ENCODE measurements at regions not wholly inside any gene's neighbourhood (a gene's known extent, or its start where the extent isn't known, plus 50 kb on each side); places are given as distances from the start of the nearest gene placed in this dataset.

DNA sequence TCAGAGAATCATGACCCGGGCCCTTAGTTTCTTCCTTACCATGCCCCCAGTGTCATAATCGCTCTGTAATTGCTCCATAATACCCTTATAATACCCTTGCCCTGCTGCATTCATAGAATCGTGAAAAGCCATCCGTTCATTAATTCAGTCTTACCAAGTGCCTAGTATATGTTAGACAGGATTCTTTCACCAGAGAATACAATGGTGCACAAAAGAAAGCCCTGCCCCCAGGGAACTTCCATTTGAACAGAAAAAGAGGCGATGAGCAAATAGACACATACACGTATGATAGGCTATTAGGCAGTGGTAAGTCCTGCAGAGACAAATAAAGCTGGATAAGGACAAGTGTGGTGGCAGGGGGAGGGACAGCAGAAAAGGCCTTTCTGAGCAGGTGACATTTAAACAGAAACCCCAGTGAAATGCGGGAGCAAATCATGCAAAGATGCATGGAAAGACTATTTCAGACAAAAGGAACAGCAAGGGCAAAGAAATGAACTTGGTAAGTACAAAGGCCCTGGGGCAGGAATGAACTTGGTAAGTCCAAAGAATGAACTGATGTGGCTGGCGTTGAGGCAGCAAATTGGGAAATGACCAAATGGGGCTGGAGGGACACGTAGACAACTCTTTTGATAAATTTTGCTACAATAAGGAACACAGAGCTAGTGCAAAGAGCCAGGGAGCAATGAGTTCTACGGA lies 74.6 kb upstream of the CREB3L1 start:
- no peak overlapping the region for H3K27ac Mint-ChIP-seq (ENCODE audit: unreplicated experiment)
- H3K27me3 ChIP-seq (replicated peaks; ENCODE audit: control insufficient read depth, insufficient read depth, low read length): no peaks in the 10 kb centered on the region
- no peaks in the 10 kb centered on the region for H3K9me3 ChIP-seq
- no peaks in the 10 kb centered on the region for H3K36me3 ChIP-seq (ENCODE audit: control insufficient read depth, insufficient read depth, low read length)
- TF ChIP-seq, protein P1, sequence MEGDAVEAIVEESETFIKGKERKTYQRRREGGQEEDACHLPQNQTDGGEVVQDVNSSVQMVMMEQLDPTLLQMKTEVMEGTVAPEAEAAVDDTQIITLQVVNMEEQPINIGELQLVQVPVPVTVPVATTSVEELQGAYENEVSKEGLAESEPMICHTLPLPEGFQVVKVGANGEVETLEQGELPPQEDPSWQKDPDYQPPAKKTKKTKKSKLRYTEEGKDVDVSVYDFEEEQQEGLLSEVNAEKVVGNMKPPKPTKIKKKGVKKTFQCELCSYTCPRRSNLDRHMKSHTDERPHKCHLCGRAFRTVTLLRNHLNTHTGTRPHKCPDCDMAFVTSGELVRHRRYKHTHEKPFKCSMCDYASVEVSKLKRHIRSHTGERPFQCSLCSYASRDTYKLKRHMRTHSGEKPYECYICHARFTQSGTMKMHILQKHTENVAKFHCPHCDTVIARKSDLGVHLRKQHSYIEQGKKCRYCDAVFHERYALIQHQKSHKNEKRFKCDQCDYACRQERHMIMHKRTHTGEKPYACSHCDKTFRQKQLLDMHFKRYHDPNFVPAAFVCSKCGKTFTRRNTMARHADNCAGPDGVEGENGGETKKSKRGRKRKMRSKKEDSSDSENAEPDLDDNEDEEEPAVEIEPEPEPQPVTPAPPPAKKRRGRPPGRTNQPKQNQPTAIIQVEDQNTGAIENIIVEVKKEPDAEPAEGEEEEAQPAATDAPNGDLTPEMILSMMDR (IDR thresholded peaks at IDR 0.05; ENCODE audit: insufficient read depth in 1 of 2, low read depth in 1 of 2, low read length in 1 of 2, severe bottlenecking in 1 of 2, unreplicated experiment in 1 of 2): no peak
- ChIA-PET CTCF (no interaction called here), POLR2A (no interaction called here)
- H3K4me3 ChIP-seq (ENCODE audit: low read depth, low read length): no peak overlapping the region
- no peak for DNase-seq
- H3K9me3 Mint-ChIP-seq (ENCODE audit: unreplicated experiment): no peaks in the 10 kb centered on the region
- no peaks in the 10 kb centered on the region for H3K4me1 Mint-ChIP-seq (ENCODE audit: low read depth, unreplicated experiment)
- intact Hi-C loops (cut with micrococcal nuclease; ENCODE audit: unreplicated experiment): no loop called here
- no TSS peak for BruUV-seq (replicated peaks)
- H3K4me3 Mint-ChIP-seq (ENCODE audit: unreplicated experiment): no peak overlapping the region
- no peaks in the 10 kb centered on the region for H3K4me1 ChIP-seq
- H3K27me3 Mint-ChIP-seq (ENCODE audit: insufficient read depth, unreplicated experiment): peaks cover 26% of the 10 kb centered on the region
- H3K36me3 Mint-ChIP-seq (ENCODE audit: insufficient read depth, unreplicated experiment): no peaks in the 10 kb centered on the region

DNA sequence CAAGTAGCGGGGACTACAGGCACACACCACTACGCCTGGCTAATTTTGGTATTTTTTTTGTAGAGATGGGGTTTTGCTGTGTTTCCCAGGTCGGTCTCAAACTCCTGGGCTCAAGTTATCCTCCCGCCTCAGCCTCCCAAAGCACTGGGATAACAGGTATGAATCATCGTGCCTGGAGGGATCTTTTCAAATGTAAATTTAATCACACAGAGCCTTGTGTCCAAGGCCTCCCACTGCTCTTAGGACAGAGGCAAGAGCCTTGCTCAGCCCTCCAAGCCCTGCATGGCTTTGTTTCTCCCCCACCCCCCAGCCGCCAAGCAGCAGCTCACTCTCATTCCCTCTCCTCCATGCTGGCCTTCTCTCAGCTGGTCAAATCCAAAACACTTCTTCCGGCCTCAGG lies 75.3 kb upstream of the CREB3L1 start:
- Mint-ChIP-seq H3K4me1 (ENCODE audit: low read depth, unreplicated experiment) (no peaks in the 10 kb centered on the region), H3K4me3 (ENCODE audit: unreplicated experiment) (no peak overlapping the region), H3K27me3 (ENCODE audit: insufficient read depth, unreplicated experiment) (peaks cover 26% of the 10 kb centered on the region), H3K36me3 (ENCODE audit: insufficient read depth, unreplicated experiment) (no peaks in the 10 kb centered on the region), H3K27ac (ENCODE audit: unreplicated experiment) (no peak overlapping the region), H3K9me3 (ENCODE audit: unreplicated experiment) (no peaks in the 10 kb centered on the region)
- ChIA-PET POLR2A (no interaction called here), CTCF (no interaction called here)
- H3K27me3 ChIP-seq (replicated peaks; ENCODE audit: control insufficient read depth, insufficient read depth, low read length): no peaks in the 10 kb centered on the region
- H3K9me3 ChIP-seq: no peaks in the 10 kb centered on the region
- TF ChIP-seq, protein P1 (IDR thresholded peaks at IDR 0.05; ENCODE audit: insufficient read depth in 1 of 2, low read depth in 1 of 2, low read length in 1 of 2, severe bottlenecking in 1 of 2, unreplicated experiment in 1 of 2): no peak
- H3K36me3 ChIP-seq (ENCODE audit: control insufficient read depth, insufficient read depth, low read length): no peaks in the 10 kb centered on the region
- BruUV-seq (replicated peaks): no TSS peak
- no peaks in the 10 kb centered on the region for H3K4me1 ChIP-seq
- no peak for DNase-seq
- intact Hi-C loops (cut with micrococcal nuclease; ENCODE audit: unreplicated experiment): no loop called here
- H3K4me3 ChIP-seq (ENCODE audit: low read depth, low read length): no peak overlapping the region

DNA sequence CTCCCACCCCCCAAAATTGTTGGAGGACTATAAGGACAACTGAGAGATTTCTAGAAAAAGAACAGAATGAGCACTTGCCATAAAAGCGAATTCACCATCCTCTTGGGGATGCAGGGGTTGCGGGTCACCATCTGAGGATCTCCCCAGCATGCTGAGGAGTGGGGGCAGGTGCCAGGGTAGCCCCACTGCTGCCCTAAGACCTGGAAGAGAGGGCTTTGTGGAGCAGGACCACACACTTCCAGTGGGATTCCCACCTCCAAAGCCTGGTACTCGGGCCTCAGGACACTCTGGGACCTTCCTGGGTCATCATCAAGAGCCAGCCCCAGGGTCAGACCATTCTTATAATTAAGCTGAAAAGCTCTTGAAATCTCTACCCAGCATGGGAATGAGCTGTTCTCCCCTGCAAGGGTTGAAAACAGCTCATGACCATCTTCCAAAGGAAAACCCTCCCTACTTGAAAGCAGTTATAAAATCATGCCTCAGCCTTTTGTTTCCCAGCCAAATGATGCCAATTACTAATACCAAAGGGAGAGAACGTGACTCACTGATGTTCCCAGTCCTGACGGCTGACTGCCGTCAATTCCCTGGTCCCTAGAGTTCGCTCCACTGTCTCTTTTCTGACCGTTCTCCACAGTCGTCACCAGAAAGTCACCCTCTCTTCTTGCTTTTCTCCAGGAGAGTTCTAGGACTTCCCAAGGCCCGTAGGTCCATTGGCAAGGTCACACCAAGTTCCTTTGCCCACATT lies 76.8 kb upstream of the CREB3L1 start:
- TF ChIP-seq, protein P1 (IDR thresholded peaks at IDR 0.05; ENCODE audit: insufficient read depth in 1 of 2, low read depth in 1 of 2, low read length in 1 of 2, severe bottlenecking in 1 of 2, unreplicated experiment in 1 of 2): no peak
- H3K27me3 ChIP-seq (replicated peaks; ENCODE audit: control insufficient read depth, insufficient read depth, low read length): no peaks in the 10 kb centered on the region
- ChIA-PET POLR2A (no interaction called here), CTCF (no interaction called here)
- H3K9me3 ChIP-seq: no peaks in the 10 kb centered on the region
- no peaks in the 10 kb centered on the region for H3K4me1 ChIP-seq
- no peaks in the 10 kb centered on the region for H3K9me3 Mint-ChIP-seq (ENCODE audit: unreplicated experiment)
- BruUV-seq (replicated peaks): no TSS peak
- no peaks in the 10 kb centered on the region for H3K36me3 ChIP-seq (ENCODE audit: control insufficient read depth, insufficient read depth, low read length)
- no peak overlapping the region for H3K4me3 ChIP-seq (ENCODE audit: low read depth, low read length)
- intact Hi-C loops (cut with micrococcal nuclease; ENCODE audit: unreplicated experiment): no loop called here
- DNase-seq: no peak
- no peaks in the 10 kb centered on the region for H3K4me1 Mint-ChIP-seq (ENCODE audit: low read depth, unreplicated experiment)
- no peaks in the 10 kb centered on the region for H3K36me3 Mint-ChIP-seq (ENCODE audit: insufficient read depth, unreplicated experiment)
- H3K27me3 Mint-ChIP-seq (ENCODE audit: insufficient read depth, unreplicated experiment): peaks cover 26% of the 10 kb centered on the region
- H3K27ac Mint-ChIP-seq (ENCODE audit: unreplicated experiment): no peak overlapping the region
- no peak overlapping the region for H3K4me3 Mint-ChIP-seq (ENCODE audit: unreplicated experiment)
